WERI-Rb-1 (cell line): ENCODE measurements at regions not wholly inside any gene's neighbourhood (a gene's known extent, or its start where the extent isn't known, plus 50 kb on each side); places are given as distances from the start of the nearest gene placed in this dataset.

ENCODE experiments used
- DNase-seq: peaks from one replicate; pipeline ENCODE4 v3.0.0-alpha.2; 2020
- H3K27ac ChIP-seq: fragments of 250-450 bp; sonication (Bioruptor Pico); 2 replicates; pipeline ENCODE4 v1.5.1; 2020; ENCODE audit warnings: mild to moderate bottlenecking, moderate library complexity
- H3K27me3 ChIP-seq: fragments of 250-450 bp; sonication (Bioruptor Pico); 2 replicates; pipeline ENCODE4 v1.5.1; 2021; ENCODE audit warnings: mild to moderate bottlenecking, low read depth, moderate library complexity; ENCODE audit not compliant: insufficient read depth, severe bottlenecking
- H3K36me3 ChIP-seq: fragments of 250-450 bp; sonication (Bioruptor Pico); 2 replicates; pipeline ENCODE4 v1.5.1; 2020; ENCODE audit warnings: mild to moderate bottlenecking, moderate library complexity
- H3K4me3 ChIP-seq: 2 replicates; pipeline ENCODE4 v1.5.1; 2011; ENCODE audit warnings: low read depth, mild to moderate bottlenecking, control low read depth, low read length
- H3K9me3 ChIP-seq: fragments of 250-450 bp; sonication (Bioruptor Pico); 2 replicates; pipeline ENCODE4 v1.5.1; 2021; ENCODE audit warnings: mild to moderate bottlenecking, moderate library complexity; ENCODE audit not compliant: severe bottlenecking
- TF ChIP-seq, protein P1 (sequence below): IDR thresholded peaks from 2 replicates; pipeline ENCODE4 v1.5.1; 2011; ENCODE audit warnings: low read depth, mild to moderate bottlenecking, control low read depth, inconsistent platforms, low read length

DNA sequence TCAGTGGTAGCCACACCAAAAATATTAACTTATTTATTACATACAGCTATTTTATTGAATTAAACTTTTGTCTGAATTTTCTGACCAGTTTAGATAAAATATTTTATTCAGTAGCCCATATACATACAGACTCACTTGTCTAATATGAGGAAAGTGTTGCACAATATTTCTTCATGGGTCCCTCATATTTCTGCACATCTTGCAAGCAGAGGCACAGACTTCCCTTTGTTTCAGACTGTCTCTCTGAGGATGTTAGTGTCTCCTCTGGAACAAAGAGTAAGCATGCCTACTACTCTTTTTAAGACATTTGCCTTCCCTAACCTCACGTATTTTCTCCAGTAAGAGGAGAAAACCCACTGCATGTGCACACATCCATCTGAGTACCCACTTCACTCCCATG lies 81.2 kb downstream of the OR5AK2 start:
- TF ChIP-seq, protein P1, sequence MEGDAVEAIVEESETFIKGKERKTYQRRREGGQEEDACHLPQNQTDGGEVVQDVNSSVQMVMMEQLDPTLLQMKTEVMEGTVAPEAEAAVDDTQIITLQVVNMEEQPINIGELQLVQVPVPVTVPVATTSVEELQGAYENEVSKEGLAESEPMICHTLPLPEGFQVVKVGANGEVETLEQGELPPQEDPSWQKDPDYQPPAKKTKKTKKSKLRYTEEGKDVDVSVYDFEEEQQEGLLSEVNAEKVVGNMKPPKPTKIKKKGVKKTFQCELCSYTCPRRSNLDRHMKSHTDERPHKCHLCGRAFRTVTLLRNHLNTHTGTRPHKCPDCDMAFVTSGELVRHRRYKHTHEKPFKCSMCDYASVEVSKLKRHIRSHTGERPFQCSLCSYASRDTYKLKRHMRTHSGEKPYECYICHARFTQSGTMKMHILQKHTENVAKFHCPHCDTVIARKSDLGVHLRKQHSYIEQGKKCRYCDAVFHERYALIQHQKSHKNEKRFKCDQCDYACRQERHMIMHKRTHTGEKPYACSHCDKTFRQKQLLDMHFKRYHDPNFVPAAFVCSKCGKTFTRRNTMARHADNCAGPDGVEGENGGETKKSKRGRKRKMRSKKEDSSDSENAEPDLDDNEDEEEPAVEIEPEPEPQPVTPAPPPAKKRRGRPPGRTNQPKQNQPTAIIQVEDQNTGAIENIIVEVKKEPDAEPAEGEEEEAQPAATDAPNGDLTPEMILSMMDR, result no peak
- Histone ChIP-seq H3K27ac (no peak overlapping the region), H3K4me3 (no peak overlapping the region), H3K9me3 (no peaks in the 10 kb centered on the region), H3K36me3 (no peaks in the 10 kb centered on the region), H3K27me3 (peaks cover 9% of the 10 kb centered on the region)
- no peak for DNase-seq

GRCh38 chr11:57071829-57072228 lies 83.1 kb downstream of the OR5AK2 start:
- no peak for DNase-seq
- peaks cover 12% of the 10 kb centered on the region for H3K27me3 ChIP-seq
- TF ChIP-seq, protein P1, result no peak
- no peak overlapping the region for H3K27ac ChIP-seq
- H3K4me3 ChIP-seq, result no peak overlapping the region
- no peaks in the 10 kb centered on the region for H3K36me3 ChIP-seq
- no peaks in the 10 kb centered on the region for H3K9me3 ChIP-seq

- DNase-seq, result no peak
- H3K27ac ChIP-seq, result no peak overlapping the region
- TF ChIP-seq, protein P1, result no peak
- peaks cover 13% of the 10 kb centered on the region for H3K27me3 ChIP-seq
- H3K36me3 ChIP-seq, result no peaks in the 10 kb centered on the region
- no peaks in the 10 kb centered on the region for H3K9me3 ChIP-seq
- no peak overlapping the region for H3K4me3 ChIP-seq
Measured at GRCh38 chr11:57072640-57073039, 83.9 kb downstream of the OR5AK2 start.

DNA sequence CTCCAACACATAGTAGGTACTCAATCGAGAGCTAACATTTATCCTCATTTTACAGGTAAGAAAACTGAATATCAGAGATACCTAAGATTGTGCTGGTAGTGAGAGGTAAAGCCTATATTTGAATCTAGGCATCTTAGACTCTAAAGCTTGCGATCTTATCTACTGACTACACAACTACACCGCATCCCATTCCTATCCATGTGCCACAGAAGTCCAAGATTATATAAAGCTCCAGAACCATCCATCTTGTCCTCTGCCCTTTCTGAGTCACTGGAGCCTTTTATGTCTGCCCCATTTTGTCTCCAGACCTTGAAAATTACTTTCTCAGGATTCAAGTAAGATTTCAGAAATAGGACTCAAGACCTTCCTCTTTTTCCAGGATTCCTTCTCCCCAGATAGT lies 84.4 kb downstream of the OR5AK2 start:
- H3K27ac ChIP-seq, result no peak overlapping the region
- H3K27me3 ChIP-seq, result peaks cover 16% of the 10 kb centered on the region
- H3K9me3 ChIP-seq, result no peaks in the 10 kb centered on the region
- no peak for DNase-seq
- H3K4me3 ChIP-seq, result no peak overlapping the region
- no peaks in the 10 kb centered on the region for H3K36me3 ChIP-seq
- TF ChIP-seq, protein P1, result no peak

- TF ChIP-seq, protein P1, result no peak
- Histone ChIP-seq H3K4me3 (no peak overlapping the region), H3K36me3 (no peaks in the 10 kb centered on the region), H3K27me3 (peaks cover 43% of the 10 kb centered on the region), H3K27ac (no peak overlapping the region), H3K9me3 (no peaks in the 10 kb centered on the region)
- no peak for DNase-seq
Measured at GRCh38 chr11:57081356-57081755, 92.6 kb downstream of the OR5AK2 start.

DNA sequence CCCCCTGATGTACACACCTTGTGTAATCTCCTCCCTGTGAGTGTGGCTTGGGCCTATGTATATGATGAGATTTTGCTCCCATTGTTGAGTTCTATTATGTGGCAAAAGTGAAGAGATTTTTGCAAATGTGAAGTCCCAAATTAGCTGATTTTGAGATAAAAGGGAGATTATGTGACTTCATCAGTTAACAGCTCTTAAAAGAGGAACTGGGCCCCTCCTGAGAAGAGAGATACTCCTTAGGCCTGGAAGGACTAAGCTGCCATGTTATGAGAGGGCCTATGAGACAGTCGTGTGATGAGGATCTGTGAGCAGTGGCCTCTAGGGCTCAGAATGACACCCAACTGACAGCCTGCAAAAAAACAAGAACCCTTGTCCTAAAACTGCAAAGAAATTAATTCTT lies 93.4 kb downstream of the OR5AK2 start:
- H3K9me3 ChIP-seq, result no peaks in the 10 kb centered on the region
- peaks cover 43% of the 10 kb centered on the region for H3K27me3 ChIP-seq
- no peak overlapping the region for H3K4me3 ChIP-seq
- H3K27ac ChIP-seq, result no peak overlapping the region
- no peak for DNase-seq
- TF ChIP-seq, protein P1, result no peak
- H3K36me3 ChIP-seq, result no peaks in the 10 kb centered on the region
